ENCODE measurements at regions not wholly inside any gene's neighbourhood (a gene's known extent, or its start where the extent isn't known, plus 50 kb on each side); places are given as distances from the start of the nearest gene placed in this dataset.

DNA sequence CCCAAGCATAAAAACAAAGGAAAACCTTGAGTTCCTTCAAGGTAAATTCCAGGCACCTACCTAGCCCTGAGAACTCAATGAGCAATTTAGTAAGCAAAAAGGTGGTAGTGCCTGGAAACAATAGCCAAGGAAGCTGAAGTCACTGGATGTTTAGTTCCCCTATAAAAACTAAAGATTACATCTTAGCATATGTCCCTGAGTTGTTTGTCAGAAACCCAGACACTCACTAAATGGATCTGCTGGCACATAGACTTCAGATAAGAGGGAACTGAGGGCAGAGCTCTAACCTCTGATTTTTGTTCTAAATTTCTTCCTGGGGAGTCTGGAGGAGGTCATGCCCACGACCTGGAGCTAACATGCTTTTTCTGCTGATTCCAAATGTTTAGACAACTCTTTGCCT lies 532.8 kb upstream of the SALL1 start (continued):
- TF ChIP-seq ATF2 (CRISPR knock-in tag; IDR thresholded peaks at IDR 0.05) (no peak), ASH2L (IDR thresholded peaks at IDR 0.05; ENCODE audit: insufficient read length, low read depth, low read length) (no peak)

- no peak overlapping the region for H3K9ac ChIP-seq (ENCODE audit: insufficient read depth, low read depth, low read length)
- no peaks in the 10 kb centered on the region for H3K27me3 ChIP-seq (ENCODE audit: control insufficient read depth in 1 of 2, insufficient read depth in 2 of 2, low read length in 2 of 2)
- H3K9me3 ChIP-seq (ENCODE audit: low read length): no peaks in the 10 kb centered on the region
- H3K79me2 ChIP-seq (ENCODE audit: insufficient read depth, low read length): no peaks in the 10 kb centered on the region
- H3K36me3 ChIP-seq (replicated peaks in 1 of 2; ENCODE audit: control insufficient read depth in 1 of 2, insufficient read depth in 2 of 2, low read length in 2 of 2): no peaks in the 10 kb centered on the region
- H3K27ac ChIP-seq (ENCODE audit: extremely low read length, insufficient read depth, low read length): no peak overlapping the region
- ATAC-seq (no peak), FAIRE-seq (no peak), DNase-seq (ENCODE audit: low spot score) (no peak)
- intact Hi-C loops (cut with micrococcal nuclease; ENCODE audit: unreplicated experiment): no loop called here
- H4K20me1 ChIP-seq (ENCODE audit: insufficient read depth, low read length): no peaks in the 10 kb centered on the region
- ChIA-PET POLR2A (no interaction called here), CTCF (ENCODE audit: low intra/inter-chr PET ratio, low total read pairs) (no interaction called here)
- no peak overlapping the region for H3K4me2 ChIP-seq (ENCODE audit: low read depth, low read length)
- in situ Hi-C loops (cut with HindIII; ENCODE audit: extremely low pct_ligation_motif_present, low pct_unique_long_range_greater_than_20kb): no loop called here
- BruUV-seq (replicated peaks): no TSS peak
- no peaks in the 10 kb centered on the region for H3K4me1 ChIP-seq (ENCODE audit: insufficient read depth, low read length)
- no peak overlapping the region for H2AFZ ChIP-seq (ENCODE audit: low read length)
- no peak for TF ChIP-seq MAZ (IDR thresholded peaks at IDR 0.05; ENCODE audit: borderline replicate concordance, low read depth, low read length)
- no peak for TF ChIP-seq MAZ (CRISPR knock-in tag; IDR thresholded peaks at IDR 0.05; ENCODE audit: low read depth)
- TF ChIP-seq BRD4 (CRISPR knock-in tag; IDR thresholded peaks at IDR 0.05): no peak
- TF ChIP-seq SIX4 (CRISPR knock-in tag; IDR thresholded peaks at IDR 0.05): no peak
- TF ChIP-seq, protein P1, sequence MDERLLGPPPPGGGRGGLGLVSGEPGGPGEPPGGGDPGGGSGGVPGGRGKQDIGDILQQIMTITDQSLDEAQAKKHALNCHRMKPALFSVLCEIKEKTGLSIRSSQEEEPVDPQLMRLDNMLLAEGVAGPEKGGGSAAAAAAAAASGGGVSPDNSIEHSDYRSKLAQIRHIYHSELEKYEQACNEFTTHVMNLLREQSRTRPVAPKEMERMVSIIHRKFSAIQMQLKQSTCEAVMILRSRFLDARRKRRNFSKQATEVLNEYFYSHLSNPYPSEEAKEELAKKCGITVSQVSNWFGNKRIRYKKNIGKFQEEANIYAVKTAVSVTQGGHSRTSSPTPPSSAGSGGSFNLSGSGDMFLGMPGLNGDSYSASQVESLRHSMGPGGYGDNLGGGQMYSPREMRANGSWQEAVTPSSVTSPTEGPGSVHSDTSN (CRISPR knock-in tag; IDR thresholded peaks at IDR 0.05): no peak
- no peak for TF ChIP-seq KLF9 (CRISPR knock-in tag; IDR thresholded peaks at IDR 0.05; ENCODE audit: low read depth)
- no peak for TF ChIP-seq CENPT (CRISPR knock-in tag; IDR thresholded peaks at IDR 0.05; ENCODE audit: low read depth)
- TF ChIP-seq CENPBD1 (CRISPR knock-in tag; IDR thresholded peaks at IDR 0.05; ENCODE audit: borderline replicate concordance, low read depth): no peak
- TF ChIP-seq, protein P2, sequence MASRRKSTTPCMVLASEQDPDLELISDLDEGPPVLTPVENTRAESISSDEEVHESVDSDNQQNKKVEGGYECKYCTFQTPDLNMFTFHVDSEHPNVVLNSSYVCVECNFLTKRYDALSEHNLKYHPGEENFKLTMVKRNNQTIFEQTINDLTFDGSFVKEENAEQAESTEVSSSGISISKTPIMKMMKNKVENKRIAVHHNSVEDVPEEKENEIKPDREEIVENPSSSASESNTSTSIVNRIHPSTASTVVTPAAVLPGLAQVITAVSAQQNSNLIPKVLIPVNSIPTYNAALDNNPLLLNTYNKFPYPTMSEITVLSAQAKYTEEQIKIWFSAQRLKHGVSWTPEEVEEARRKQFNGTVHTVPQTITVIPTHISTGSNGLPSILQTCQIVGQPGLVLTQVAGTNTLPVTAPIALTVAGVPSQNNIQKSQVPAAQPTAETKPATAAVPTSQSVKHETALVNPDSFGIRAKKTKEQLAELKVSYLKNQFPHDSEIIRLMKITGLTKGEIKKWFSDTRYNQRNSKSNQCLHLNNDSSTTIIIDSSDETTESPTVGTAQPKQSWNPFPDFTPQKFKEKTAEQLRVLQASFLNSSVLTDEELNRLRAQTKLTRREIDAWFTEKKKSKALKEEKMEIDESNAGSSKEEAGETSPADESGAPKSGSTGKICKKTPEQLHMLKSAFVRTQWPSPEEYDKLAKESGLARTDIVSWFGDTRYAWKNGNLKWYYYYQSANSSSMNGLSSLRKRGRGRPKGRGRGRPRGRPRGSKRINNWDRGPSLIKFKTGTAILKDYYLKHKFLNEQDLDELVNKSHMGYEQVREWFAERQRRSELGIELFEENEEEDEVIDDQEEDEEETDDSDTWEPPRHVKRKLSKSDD (CRISPR knock-in tag; IDR thresholded peaks at IDR 0.05; ENCODE audit: low read depth): no peak
- no peak for TF ChIP-seq ZNF180 (CRISPR knock-in tag; IDR thresholded peaks at IDR 0.05; ENCODE audit: borderline replicate concordance, low read depth)
- TF ChIP-seq POLR2G (IDR thresholded peaks at IDR 0.05; ENCODE audit: low read depth, low read length): no peak
- TF ChIP-seq MAX (IDR thresholded peaks at IDR 0.05): no peak
- 4% methylated on average over 3 of the region's 3 CpGs for WGBS (ENCODE audit: low lambda C conversion rate)
- H3K4me3 ChIP-seq (replicated peaks in 1 of 3; ENCODE audit: insufficient read depth in 1 of 3, low read depth in 2 of 3, low read length in 3 of 3): no peak overlapping the region
These were observed 531.8 kb upstream of the SALL1 start for GRCh38 chr16:51682905-51683304.
